ENCODE measurements at regions not wholly inside any gene's neighbourhood (a gene's known extent, or its start where the extent isn't known, plus 50 kb on each side); places are given as distances from the start of the nearest gene placed in this dataset.

DNA sequence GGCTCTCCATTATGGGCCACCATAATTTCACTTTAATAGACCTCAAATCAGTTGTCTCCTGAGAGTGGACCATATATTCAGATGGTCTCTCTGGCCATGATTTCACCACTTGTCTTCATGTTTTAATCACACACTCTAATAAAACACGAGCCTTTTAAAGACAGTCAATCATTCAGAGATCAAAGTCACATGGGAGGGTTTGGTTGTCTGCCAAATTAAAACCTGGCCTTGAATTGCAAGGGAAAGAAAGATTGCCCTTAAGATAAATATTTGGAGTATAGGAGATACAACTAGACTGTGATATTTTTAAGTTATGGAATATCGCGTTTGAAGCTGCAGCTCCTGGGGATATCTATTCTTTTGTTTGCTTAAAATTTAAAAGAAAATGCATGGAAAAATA is 377.8 kb upstream of the DDX18 start:
- TF ChIP-seq, protein P1, sequence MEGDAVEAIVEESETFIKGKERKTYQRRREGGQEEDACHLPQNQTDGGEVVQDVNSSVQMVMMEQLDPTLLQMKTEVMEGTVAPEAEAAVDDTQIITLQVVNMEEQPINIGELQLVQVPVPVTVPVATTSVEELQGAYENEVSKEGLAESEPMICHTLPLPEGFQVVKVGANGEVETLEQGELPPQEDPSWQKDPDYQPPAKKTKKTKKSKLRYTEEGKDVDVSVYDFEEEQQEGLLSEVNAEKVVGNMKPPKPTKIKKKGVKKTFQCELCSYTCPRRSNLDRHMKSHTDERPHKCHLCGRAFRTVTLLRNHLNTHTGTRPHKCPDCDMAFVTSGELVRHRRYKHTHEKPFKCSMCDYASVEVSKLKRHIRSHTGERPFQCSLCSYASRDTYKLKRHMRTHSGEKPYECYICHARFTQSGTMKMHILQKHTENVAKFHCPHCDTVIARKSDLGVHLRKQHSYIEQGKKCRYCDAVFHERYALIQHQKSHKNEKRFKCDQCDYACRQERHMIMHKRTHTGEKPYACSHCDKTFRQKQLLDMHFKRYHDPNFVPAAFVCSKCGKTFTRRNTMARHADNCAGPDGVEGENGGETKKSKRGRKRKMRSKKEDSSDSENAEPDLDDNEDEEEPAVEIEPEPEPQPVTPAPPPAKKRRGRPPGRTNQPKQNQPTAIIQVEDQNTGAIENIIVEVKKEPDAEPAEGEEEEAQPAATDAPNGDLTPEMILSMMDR (IDR thresholded peaks at IDR 0.05; ENCODE audit: low read length): no peak
- no peak for TF ChIP-seq EZH2 (IDR thresholded peaks at IDR 0.05; ENCODE audit: borderline replicate concordance, low read length)
